HS-5 (cell line): ENCODE measurements at regions not wholly inside any gene's neighbourhood (a gene's known extent, or its start where the extent isn't known, plus 50 kb on each side); places are given as distances from the start of the nearest gene placed in this dataset.
"Not testable (repeated sequence)": the region's sequence is repeated elsewhere in the genome, so short reads cannot be mapped to it uniquely, and the experiment has no call there.

Experiments used
- DNase-seq: peaks from one replicate; pipeline ENCODE4 v3.0.0-alpha.2; 2012; ENCODE audit warnings: low read depth

GRCh38 chr5:44543511-44543910 is 154.3 kb upstream of the FGF10 start:
- DNase-seq, result no peak

DNA sequence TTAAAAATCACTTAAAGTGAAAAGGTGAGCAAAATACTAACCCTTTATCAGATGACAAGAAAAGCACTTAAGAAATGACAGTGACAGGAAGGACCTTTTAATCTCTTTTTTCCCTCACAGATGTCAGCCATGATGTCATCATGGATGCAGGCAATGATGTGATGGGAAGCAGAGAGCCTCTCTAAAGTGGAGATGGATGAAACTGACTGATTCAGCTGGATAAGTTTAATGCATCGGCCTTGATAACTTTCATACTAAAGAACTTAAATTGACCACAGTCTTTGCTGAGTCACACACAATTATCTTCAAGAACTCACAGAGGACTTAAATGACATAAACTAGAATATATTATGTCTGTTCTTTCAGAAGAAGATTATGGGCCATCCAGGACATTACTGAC is 153.2 kb upstream of the FGF10 start:
- no peak for DNase-seq

DNA sequence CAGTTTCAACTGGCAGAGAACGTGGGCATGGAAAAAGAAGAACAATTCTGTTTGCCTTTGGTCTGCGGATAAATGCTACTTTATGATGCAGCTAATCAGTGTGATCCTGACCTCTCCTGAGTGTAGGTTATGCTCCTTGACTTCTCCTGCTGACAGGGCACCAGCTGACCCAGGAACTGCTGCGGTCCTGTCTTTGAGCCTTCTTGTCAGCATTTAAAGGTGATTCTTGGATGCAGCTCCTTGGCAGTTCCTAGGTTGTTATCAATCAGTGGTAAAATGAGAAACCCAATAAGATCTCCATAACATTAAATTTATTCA is 150.3 kb upstream of the FGF10 start:
- no peak for DNase-seq

- no peak for DNase-seq
Observed at GRCh38 chr5:44538797-44539601, 149.8 kb upstream of the FGF10 start.

GRCh38 chr5:44536650-44537260 is 147.5 kb upstream of the FGF10 start:
- peak; percentile 14 for DNase-seq

DNA sequence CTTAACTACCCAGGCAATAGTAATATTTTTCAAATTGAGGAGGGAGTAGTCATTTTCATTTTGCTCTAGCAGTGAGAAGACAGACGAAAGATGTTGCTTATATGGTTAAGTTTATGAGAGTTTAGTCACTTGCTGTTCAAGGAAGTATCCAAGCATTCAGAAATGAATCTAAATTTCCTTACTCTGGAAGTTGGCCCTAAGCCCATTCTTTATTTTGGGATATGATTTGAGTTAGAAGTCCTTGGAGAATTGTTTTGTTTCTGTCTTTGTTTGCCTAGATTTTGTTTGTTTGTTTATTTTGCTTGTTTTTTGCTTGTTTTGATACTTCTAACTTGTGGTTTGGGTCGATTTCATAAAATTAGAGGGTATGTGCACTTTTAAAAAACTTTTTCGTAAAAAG is 146.4 kb upstream of the FGF10 start:
- no peak for DNase-seq

GRCh38 chr5:44532981-44533380 is 143.8 kb upstream of the FGF10 start:
- no peak for DNase-seq

GRCh38 chr5:44531756-44532155 is 142.5 kb upstream of the FGF10 start:
- not testable (repeated sequence) for DNase-seq

GRCh38 chr5:44530783-44531182 is 141.6 kb upstream of the FGF10 start:
- not testable (repeated sequence) for DNase-seq

- no peak for DNase-seq
Observed at GRCh38 chr5:44511596-44511995, 122.4 kb upstream of the FGF10 start.

DNA sequence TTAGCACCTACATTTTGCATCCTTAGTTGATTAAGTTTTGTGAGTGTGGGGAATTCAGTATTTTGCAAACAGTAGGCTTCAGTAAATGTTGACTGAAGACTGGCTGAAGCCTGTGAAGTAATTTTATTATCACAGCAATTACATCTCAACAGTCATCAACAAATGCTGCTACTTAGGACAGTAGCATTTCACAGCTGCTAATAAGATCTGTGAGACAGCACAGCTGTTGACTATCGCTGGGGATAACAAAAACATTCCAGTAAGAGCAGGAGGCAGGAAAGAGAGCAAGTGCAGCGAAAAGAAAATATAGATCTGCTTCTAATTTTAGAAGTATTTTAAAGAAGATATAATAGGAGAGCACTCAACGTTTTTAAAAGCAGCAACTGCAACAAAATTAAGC is 117.3 kb upstream of the FGF10 start:
- DNase-seq, result no peak

DNA sequence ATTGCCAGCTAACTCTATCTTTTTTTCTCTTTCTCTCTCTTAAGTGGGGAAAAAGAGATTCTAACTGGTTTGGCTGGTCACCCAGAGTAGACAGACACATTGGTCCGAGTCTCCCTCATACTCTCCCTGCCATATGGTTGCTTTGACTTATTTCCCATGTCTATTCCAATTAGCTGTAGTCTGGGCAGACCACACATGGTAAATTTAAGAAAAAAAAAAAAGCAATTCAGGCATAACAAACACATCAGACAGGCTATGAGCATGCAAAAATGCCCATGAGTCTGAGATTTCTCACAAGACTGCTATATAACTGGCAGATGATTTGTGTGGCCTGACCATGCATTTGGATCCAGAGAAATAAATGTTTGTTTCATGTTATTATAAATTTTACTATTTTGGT is 110.2 kb upstream of the FGF10 start:
- DNase-seq, result no peak

DNA sequence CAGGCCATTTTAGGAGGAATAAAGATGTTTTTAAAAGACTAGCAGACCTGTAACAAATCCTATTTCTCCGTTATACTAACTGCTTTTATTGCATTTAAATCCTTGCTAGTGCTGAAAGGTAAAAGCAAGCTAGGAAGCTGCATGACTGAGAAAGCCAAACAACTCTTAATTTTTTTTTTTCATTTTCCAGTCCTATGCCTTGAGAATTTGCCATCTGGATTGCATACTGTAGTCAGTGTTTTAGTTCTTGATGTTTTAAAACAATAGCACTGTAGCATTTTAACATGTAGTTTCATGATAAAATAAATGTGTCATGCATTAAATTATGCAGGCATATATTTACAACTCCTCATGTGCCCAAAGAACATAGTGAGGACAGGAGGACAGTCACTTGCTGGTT is 108.4 kb upstream of the FGF10 start:
- DNase-seq, result no peak

GRCh38 chr5:44495280-44495679 is 106.1 kb upstream of the FGF10 start:
- DNase-seq, result no peak

DNA sequence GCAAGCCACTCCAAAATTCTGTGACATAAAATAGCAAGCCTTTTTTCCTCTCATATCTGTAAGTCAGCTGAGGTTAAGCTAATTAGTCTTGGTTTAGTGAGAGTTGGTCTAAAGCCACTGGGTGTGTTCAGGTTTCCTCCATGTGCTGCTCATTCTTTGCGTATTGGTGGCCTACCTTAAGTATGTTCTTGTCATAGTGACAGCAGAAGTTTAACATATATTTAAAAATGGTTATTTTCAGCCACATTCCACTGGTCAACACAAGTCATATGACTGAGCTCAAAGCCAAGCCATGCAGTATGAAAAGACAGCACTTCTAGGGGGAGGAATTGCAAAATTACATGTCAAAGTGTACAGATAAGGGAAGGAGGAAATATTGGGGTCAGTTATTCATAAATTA is 100.5 kb upstream of the FGF10 start:
- DNase-seq, result no peak

DNA sequence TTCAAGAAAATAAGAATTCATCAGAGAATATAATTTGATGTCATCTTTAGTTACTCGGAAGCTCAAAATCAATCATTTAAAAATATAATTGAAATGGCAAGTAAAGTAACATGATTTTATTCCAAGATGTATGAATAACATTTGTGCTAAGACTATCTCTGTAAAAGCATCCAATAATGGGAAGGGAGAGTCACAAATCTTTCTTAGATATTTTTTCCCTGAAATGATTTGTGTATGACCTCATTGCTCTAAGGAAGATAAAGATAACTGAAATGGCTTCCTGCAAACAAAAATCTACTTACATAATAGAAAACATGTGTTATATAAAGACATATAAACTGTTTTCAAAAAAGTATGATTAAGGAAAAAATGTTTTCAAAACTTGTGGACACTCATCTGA is 97.4 kb upstream of the FGF10 start:
- no peak for DNase-seq

DNA sequence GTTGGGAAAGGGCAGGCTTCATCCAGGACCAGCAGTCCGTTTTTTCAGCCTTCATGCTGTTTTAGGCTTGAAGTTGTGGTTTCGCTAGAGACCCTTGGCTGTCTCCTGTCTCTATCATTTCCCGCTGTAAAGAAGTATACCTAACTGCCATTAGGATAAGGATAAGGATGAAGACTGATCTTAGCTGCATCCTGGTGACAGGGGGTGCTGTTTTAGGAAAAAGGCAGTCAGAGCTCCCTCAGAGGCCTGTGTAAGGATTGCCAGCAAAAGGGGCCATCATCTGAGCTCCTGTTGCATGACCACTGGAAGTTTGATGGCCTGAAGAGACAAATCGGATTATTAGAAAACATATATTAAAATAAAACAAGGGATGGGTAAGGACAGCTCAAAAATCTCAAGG is 64.8 kb upstream of the FGF10 start:
- no peak for DNase-seq

GRCh38 chr5:44446399-44446798 is 57.2 kb upstream of the FGF10 start:
- no peak for DNase-seq

DNA sequence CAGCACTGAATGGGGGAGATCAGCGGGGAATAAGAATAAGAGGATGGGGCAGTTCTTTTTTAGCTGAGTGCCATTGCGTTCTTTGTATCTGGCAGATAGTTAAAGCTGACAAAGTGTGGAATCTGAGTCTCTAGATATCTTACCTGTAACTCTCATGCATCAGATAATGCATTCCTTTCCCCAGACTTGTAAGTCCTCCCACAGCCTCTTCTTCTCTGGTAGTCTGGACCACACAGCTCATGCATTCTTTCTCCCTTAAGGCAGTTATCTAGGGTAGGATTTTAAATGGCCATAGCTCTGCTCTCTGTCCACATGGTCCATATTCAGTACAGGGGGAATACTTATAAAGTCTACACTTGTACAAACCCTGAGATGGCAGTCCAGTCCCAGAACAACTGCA is 54.0 kb upstream of the FGF10 start:
- DNase-seq, result no peak

- no peak for DNase-seq
Observed at GRCh38 chr5:44441460-44441859, 52.2 kb upstream of the FGF10 start.

DNA sequence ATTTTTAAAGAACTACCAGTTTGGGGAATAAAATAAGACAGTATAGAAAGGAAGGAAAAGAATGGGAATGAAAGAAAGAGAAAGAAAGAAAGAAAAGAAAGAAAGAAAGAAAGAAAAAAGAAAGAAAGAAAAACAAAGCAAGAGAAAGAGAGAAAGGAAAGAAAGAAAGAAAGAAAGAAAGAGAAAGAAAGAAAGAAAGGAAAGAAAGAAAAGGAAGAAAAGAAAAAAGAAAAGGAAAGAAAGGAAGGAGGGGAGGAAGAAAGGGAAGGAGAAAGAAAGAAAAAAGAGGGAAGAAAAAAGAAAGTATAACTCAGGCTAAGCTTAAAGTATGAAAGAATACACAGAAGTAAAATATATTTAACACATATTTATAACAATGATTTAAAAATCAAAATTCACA is 51.0 kb upstream of the FGF10 start:
- DNase-seq, result no peak
